Stimulated activated CD4-positive, alpha-beta T cell treated with anti-CD3 and anti-CD28 coated beads, TNF-alpha, amount 100 ng/mL, for 4 hours (primary cell): ENCODE measurements at regions not wholly inside any gene's neighbourhood (a gene's known extent, or its start where the extent isn't known, plus 50 kb on each side); places are given as distances from the start of the nearest gene placed in this dataset.
"Not testable (repeated sequence)": the region's sequence is repeated elsewhere in the genome, so short reads cannot be mapped to it uniquely, and the experiment has no call there.

Experiments used
- DNase-seq, 3 experiments: peaks; one replicate each; pipeline ENCODE4 v3.0.0-alpha.2; 2020; ENCODE audit warnings: low read depth in 3 of 3

- no peak for DNase-seq
Measured at GRCh38 chr3:104234442-104235194, 1132.1 kb upstream of the ALCAM start.

GRCh38 chr3:104244680-104245220 is 1122.0 kb upstream of the ALCAM start:
- DNase-seq, result no peak

- no peak for DNase-seq
Measured at GRCh38 chr3:104245261-104245660, 1121.4 kb upstream of the ALCAM start.

GRCh38 chr3:104245981-104246380 is 1120.7 kb upstream of the ALCAM start:
- DNase-seq, result no peak

GRCh38 chr3:104257486-104257885 is 1109.2 kb upstream of the ALCAM start:
- no peak for DNase-seq

- no peak for DNase-seq
Measured at GRCh38 chr3:104263477-104263876, 1103.2 kb upstream of the ALCAM start.

- not testable (repeated sequence) for DNase-seq
Measured at GRCh38 chr3:104266219-104266618, 1100.5 kb upstream of the ALCAM start.

- no peak for DNase-seq
Measured at GRCh38 chr3:104269771-104270170, 1096.9 kb upstream of the ALCAM start.

- DNase-seq, result no peak
Measured at GRCh38 chr3:104273046-104273649, 1093.6 kb upstream of the ALCAM start.

- DNase-seq, result no peak
Measured at GRCh38 chr3:104275199-104275598, 1091.5 kb upstream of the ALCAM start.

GRCh38 chr3:104279617-104280016 is 1087.1 kb upstream of the ALCAM start:
- no peak for DNase-seq

- DNase-seq, result no peak
Measured at GRCh38 chr3:104281713-104282112, 1085.0 kb upstream of the ALCAM start.

- no peak for DNase-seq
Measured at GRCh38 chr3:104286645-104287044, 1080.1 kb upstream of the ALCAM start.

- no peak for DNase-seq
Measured at GRCh38 chr3:104291437-104291851, 1075.3 kb upstream of the ALCAM start.

- no peak for DNase-seq
Measured at GRCh38 chr3:104291878-104292277, 1074.8 kb upstream of the ALCAM start.

- DNase-seq, result no peak
Measured at GRCh38 chr3:104297617-104298016, 1069.1 kb upstream of the ALCAM start.

- no peak for DNase-seq
Measured at GRCh38 chr3:104298662-104299061, 1068.0 kb upstream of the ALCAM start.

GRCh38 chr3:104316118-104316517 is 1050.6 kb upstream of the ALCAM start:
- no peak for DNase-seq

- no peak for DNase-seq
Measured at GRCh38 chr3:104323226-104323625, 1043.5 kb upstream of the ALCAM start.

GRCh38 chr3:104347291-104347690 is 1019.4 kb upstream of the ALCAM start:
- DNase-seq, result no peak

- DNase-seq, result no peak
Measured at GRCh38 chr3:104349836-104350235, 1016.9 kb upstream of the ALCAM start.

GRCh38 chr3:104353951-104354350 is 1012.8 kb upstream of the ALCAM start:
- no peak for DNase-seq

GRCh38 chr3:104359546-104359945 is 1007.2 kb upstream of the ALCAM start:
- no peak for DNase-seq
